Stimulated activated CD8-positive, alpha-beta memory T cell treated with anti-CD3 and anti-CD28 coated beads, Interleukin-15, amount 100 ng/mL, for 4 hours (primary cell): ENCODE measurements at regions not wholly inside any gene's neighbourhood (a gene's known extent, or its start where the extent isn't known, plus 50 kb on each side); places are given as distances from the start of the nearest gene placed in this dataset.
"Not testable (repeated sequence)": the region's sequence is repeated elsewhere in the genome, so short reads cannot be mapped to it uniquely, and the experiment has no call there.

Experiments used
- DNase-seq, 2 donors: peaks; one replicate each; pipeline ENCODE4 v3.0.0-alpha.2; 2020; ENCODE audit warnings: low read depth in 2 of 2

- no peak for DNase-seq
Observed at GRCh38 chr1:244322181-244322580, 129.5 kb downstream of the ADSS2 start.

- DNase-seq = no peak
Observed at GRCh38 chr1:244322791-244323521, 128.8 kb downstream of the ADSS2 start.

GRCh38 chr1:244324176-244324883 is 127.4 kb downstream of the ADSS2 start:
- no peak for DNase-seq

DNA sequence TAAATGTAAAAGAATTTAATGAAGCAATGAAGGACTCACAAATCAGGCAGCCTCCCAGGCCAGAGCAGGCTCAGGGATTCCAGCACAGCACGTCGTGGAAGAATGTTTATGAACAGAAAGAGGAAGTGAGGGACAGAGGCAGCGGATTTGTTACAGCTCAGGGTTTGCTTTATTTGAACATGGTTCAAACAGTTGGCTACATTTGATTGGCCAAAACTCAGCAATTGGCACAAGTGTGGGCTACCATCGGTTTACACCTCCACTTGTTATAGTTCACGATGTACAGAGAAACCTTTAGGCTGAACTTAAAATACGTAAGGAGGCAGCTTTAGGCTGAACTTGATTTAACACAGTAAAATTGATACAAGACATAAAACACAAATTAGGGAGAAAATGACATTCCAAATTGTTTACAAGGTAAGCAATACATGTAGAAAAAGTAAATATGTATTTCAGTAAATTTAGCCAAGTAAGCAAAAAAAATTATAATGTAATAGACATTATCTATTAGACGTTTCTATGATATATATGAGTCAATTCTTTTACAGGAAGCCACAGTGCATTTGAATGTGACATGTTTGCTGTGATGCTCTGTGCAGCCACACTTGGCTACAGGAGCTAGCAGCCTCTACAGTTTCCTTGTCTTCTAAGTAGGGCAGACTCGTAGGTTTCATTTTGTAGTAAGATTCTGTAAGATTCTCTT is 126.5 kb downstream of the ADSS2 start:
- no peak for DNase-seq

DNA sequence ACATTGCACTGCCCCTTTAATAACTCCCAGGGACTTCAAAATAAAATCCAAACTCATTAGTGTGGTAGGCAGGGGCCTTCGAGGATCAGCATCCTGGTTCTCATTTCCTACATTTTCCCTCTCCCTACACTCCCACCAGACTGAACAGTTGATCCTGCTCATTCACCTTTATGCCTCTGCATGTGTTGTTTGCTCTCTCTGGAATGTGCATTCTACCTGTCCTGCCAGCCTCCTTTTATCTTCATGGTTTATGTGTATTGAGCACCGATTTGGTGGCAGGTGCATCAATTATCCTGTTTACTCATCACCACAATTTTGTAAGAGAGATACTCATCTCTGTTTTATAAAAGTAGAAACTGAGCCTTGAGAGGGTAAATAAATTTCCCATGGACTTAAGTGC is 125.0 kb downstream of the ADSS2 start:
- no peak for DNase-seq

DNA sequence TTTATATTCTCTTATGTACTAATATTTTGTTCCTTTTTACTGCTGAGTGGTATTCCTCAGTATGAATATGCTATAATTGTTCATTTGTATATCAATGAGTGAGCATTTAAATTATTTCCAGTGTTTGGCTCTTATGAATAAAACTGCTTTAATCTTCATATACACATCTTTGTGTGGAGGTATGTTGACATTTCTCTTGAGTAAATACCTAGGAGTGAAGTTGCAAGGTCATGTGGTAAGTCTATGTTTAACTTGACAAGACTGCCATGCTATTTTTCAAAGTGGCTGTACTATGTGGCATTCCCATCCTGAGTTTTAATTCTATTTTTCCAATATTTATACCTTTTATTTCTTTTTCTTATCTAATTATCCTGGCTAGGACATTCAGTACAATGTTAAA is 124.2 kb downstream of the ADSS2 start:
- no peak for DNase-seq

DNA sequence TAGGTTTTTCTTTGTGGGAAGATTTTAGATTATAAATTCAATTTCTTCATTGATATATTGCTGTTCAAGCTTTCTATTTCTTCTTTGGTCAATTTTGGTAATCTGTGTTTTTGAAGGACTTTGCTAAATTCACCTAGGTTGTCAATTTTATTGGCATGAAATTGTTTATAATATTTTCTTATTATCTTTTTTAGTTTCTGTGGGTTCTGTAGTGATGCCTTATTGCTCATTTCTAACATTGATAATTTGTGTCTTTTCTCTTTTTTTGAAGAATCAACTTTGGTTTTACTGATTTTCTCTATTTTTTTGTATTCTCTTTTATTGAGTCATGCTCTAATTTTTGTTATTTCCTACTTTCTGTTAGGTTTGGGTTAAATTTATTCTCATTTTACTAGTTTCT is 123.2 kb downstream of the ADSS2 start:
- DNase-seq = no peak

DNA sequence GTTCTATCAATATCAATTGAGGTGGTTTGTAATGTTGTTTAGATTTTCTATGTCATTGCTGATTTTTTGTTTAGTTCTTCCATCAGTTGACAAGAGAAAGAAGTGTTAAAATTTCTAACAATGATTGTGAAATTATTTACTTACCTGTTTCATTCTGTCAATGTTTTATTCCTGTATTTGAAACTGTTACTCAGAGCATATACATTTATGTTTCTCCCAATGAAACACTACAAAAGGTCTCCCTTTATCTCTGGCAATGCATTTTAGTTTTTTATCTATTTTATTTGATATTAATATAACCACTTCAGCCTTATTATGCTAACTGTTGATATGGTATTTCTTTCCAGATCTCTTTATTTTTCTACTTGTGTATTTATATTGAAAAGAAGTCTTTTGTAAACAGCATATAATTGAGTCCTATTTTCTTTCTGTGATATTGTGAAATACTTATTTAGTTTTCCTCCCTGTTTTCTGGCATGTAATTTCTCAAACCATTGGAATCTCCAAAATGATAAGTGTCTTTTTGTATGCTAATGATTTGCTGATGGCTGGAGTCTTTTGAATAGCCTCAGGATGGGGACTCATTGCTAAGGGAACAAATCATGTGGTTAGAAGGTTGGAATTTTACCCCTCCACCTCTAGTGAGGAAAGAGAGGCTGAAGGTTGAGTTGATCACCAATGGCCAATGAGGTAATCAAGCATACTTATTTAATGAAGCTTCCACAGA is 122.0 kb downstream of the ADSS2 start:
- no peak for DNase-seq

DNA sequence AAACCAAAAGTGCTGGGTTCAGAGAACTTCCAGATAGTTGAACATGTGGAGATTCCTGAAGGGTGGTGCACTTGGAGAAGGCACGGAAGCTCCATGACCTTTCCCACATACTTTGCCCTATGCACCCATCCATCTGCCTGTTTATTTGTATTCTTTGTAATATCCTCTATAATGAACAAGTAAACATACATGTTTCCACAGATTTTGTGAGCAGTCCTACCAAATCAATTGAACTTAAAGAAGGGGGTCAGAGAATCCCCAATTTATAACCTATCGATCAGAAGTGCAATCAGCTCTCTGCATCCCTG is 121.4 kb downstream of the ADSS2 start:
- DNase-seq = no peak

GRCh38 chr1:244332761-244333160 is 118.9 kb downstream of the ADSS2 start:
- DNase-seq = not testable (repeated sequence)

GRCh38 chr1:244334315-244334714 is 117.4 kb downstream of the ADSS2 start:
- not testable (repeated sequence) for DNase-seq

- DNase-seq = not testable (repeated sequence)
Observed at GRCh38 chr1:244334842-244335241, 116.9 kb downstream of the ADSS2 start.

DNA sequence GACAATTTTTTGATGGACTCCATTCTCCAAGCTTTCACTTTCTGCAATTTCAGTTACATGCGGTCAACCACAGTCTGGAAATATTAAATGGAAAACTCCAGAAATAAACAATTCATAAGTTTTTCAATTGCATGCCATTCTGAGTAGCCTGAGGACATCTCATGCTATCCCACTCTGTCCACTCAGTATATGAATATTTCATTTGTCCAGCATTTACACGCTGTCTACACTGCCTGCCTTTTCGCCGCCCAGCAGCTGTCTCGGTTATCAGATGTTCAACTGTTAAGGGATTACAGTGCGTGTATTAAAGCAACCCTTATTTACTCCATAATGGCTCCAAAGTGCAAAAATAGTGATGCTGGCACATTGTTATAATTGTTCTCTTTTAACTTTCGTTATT is 116.3 kb downstream of the ADSS2 start:
- no peak for DNase-seq

GRCh38 chr1:244336232-244336899 is 115.3 kb downstream of the ADSS2 start:
- no peak for DNase-seq

- no peak for DNase-seq
Observed at GRCh38 chr1:244337839-244338238, 113.9 kb downstream of the ADSS2 start.

- no peak for DNase-seq
Observed at GRCh38 chr1:244339073-244339692, 112.5 kb downstream of the ADSS2 start.

DNA sequence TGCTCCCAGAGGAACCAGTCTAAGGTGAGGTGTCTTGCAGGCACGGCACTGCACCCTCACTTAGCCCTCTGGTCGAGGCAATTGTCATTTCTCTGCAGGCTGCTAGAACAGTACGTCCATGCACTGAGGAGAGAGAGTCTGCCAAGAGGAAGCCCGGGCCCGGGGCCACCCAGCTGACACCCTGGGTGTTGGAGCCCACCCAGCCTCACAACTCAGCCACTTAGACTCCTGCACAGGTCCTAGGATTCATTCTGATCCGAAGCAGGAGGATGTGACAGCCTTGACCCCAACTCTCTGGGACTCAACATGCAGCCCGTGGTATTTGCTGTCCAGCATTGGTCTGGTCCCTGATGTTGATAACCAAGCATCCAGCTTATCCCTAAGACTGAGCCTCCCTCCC is 111.9 kb downstream of the ADSS2 start:
- DNase-seq = no peak

DNA sequence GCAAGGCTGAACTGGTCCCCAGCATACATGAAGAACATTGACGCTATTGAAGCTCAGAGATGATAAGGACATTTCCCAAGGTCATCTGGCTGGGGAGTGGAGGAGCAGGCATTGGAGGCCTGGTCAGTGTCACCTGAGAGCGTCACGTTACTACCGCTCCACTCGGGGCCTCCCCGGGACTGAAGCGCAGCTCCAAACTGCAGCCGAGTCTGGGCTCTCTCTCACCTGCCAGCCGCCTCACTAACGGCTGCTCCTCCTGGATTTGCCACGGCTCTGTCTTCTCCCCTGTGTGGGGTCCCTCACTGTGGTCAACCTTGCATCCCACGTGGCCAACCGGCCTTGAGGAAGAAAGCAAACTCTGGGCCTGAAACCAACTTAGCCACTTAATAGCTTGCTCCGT is 111.3 kb downstream of the ADSS2 start:
- no peak for DNase-seq

DNA sequence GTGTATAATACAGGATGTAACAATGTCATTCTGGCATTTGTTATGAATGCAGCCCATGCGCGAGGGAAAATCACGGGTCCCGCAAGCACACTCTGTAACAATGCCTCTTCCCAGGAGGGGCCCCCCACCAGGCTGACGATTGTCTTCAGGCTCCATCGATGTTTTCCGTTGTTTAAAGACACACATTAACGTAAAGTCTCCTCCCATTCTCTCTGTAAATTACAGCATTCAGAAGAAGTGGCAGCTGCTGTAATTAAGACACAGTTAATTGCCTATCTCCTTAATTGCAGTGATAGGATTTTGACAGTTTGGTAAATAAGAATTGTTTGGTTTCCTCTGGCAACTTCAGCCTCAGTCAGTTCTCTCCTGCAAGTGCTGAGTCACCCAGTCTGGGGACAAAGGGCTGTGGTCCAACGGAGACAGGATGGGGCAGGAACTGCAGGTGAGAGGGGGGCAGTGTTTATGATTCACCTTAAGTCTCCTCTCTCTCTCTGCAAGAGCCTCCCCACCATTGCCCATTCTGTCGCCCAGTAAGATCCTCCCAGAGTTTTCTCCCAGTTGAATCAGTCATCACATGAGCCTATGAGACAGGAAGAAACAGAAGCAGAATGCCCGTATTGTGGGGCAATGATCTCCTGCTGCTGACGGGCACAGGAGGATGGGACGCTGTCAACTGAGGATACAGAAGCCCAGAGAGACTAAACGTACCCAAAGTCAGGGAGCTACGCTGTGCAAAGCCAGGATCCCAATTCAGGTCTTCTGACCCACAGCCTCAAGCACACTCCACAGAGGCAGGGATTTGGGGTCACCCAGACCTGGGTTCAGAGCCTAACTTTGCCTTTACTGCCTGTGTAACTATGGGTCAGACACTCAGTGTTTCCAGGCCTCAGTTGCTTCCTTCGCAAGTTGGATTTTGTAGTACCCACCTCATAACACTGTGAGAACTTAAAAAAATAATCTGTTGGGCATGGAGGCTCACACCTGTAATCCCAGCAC is 110.0 kb downstream of the ADSS2 start:
- DNase-seq = no peak

DNA sequence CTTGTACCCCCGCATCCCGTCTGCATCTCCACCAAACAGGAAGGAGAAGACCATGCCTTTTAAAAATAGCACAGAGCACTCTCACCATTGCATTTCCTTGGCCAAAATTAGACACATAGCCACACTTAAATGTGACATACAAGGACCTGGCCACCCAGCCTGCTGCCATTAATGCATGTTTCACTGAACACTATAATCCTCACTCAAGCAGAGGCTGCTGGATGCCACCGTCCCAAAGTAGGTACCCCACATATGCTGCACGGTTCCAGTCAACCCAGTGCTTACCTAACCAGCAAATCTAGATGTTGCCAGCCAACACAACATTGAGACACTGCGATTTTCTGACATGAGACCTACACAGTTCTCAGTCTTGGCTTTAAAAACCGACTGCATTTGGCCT is 107.7 kb downstream of the ADSS2 start:
- DNase-seq = no peak
